GM20000 (cell line): ENCODE measurements at regions not wholly inside any gene's neighbourhood (a gene's known extent, or its start where the extent isn't known, plus 50 kb on each side); places are given as distances from the start of the nearest gene placed in this dataset.
"Not testable (repeated sequence)": the region's sequence is repeated elsewhere in the genome, so short reads cannot be mapped to it uniquely, and the experiment has no call there.

Experiments
- DNase-seq: peaks from one replicate; pipeline ENCODE4 v3.0.0; 2012; ENCODE audit warnings: low spot score
- CTCF ChIP-seq: IDR thresholded peaks from 2 replicates; pipeline ENCODE4 v1.5.1; 2012; ENCODE audit warnings: mild to moderate bottlenecking, control low read depth; ENCODE audit errors: extremely low read depth, missing control alignments

DNA sequence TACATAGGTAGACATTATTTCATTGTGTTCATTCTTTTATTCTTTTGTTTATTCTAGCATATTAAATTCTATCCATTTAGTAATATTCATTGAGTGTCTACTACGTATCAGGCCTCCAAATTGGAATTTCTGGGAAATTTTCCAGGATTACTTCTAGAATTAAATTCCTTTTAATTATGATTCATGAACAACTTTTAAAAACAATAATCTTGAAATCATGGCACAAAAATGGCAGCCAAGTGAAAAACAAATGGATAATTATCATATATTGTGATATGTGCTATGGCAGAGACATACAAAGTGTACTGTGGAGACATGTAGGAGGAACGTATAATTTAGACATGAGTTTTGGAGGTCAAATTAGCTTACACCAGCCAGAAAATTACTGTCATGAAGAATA, 868.5 kb downstream of the FAT4 start:
- TF ChIP-seq CTCF: no peak
- DNase-seq: no peak

- no peak for DNase-seq
- no peak for TF ChIP-seq CTCF
These were observed 876.8 kb downstream of the FAT4 start for GRCh38 chr4:126191536-126191935.

- DNase-seq: no peak
- no peak for TF ChIP-seq CTCF
These were observed 877.8 kb downstream of the FAT4 start for GRCh38 chr4:126192506-126192905.

- DNase-seq: not testable (repeated sequence)
These were observed 886.7 kb downstream of the FAT4 start for GRCh38 chr4:126201251-126202138.

DNA sequence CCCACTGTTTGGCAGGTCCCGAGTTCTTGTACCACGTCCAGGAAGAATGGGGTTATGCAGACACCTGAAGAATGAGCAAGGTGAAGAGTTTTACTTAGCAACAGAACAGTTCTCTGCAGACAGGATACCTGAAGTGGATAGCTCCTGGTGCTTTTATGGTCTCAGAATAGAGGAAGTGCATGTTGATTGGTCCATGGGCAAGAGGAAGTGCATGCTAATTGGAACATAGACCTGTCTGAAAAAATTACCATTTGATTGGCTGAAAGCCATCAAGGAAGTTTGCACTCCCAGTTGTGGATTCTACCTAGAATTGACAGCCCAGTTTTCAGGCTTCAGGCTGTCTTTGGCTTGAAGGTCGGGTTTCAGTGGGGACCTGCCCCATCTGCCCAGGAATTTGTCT, 887.5 kb downstream of the FAT4 start:
- no peak for TF ChIP-seq CTCF
- no peak for DNase-seq

DNA sequence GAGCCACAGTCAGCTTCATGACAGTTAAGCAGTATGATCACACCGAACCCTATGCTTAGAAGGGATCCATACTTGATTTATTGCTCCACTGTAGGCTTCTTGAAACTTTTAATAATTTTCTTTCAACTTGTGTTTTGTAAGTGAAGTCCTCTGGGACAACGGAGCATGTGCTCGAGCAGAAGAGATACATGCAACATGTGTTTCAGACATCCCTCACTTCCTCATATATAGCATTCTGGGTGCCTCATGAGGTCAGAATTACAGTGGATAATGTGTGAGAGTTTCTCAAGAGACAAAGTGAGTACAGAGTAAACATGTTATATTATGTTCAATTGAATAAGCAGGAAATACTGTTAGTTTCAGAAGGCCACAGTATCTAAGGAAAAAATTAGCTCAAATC, 893.2 kb downstream of the FAT4 start:
- no peak for TF ChIP-seq CTCF

DNA sequence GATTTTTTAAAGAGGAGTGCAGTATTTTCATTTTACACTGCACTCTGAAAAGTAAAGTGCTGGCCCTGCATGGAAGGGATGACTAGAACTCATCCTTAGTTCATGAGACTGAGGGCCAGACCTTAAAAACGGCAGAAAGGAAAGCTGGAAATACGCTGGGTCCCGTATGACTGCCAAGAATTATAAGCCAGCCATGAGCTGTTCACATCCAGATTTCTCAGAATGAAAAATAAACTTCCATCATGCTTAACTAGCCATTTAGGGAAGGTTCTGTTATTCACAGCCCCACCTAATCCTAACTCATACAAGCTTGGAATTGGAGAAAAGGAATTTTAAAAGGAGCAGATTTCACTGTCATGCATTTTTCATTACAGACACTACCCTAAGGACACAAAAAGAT, 894.4 kb downstream of the FAT4 start:
- TF ChIP-seq CTCF: no peak
- no peak for DNase-seq

More for the DNA sequence above, 893.2 kb downstream of the FAT4 start:
- DNase-seq: no peak

DNA sequence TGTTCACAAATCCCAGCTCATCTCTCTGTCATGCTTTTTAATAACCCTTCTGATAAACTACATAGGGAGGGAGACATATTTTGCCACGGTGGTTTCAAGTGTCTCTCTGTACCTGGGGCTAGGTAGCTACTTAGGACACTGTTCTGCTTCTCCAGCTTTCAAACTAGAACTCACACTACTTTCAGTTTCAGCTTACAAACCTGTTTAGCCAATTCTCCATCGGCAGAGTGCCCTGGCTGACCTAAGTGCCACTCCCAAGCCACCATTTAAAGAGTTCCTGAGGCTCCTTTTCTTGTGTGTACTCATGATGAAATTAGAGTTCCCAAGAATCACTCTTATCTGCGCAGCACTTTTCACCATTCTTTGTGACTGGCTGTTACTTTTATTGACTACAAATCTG, 899.2 kb downstream of the FAT4 start:
- no peak for TF ChIP-seq CTCF
- DNase-seq: no peak
